SU-DHL-6 (cell line): ENCODE measurements at regions not wholly inside any gene's neighbourhood (a gene's known extent, or its start where the extent isn't known, plus 50 kb on each side); places are given as distances from the start of the nearest gene placed in this dataset.

ENCODE experiments used
- H2AFZ ChIP-seq: fragments of 200-600 bp; sonication (generic); 2 replicates; pipeline ENCODE4 v1.6.1; 2014; ENCODE audit warnings: low read depth, mild to moderate bottlenecking, moderate library complexity, mixed read lengths, antibody characterized with exemption, low read length; ENCODE audit not compliant: severe bottlenecking
- H3F3A ChIP-seq: fragments of 200-600 bp; shearing (Covaris generic); 2 replicates; pipeline ENCODE4 v1.6.0; 2016; ENCODE audit warnings: antibody characterized with exemption, mild to moderate bottlenecking; ENCODE audit not compliant: insufficient read depth
- H3K27ac ChIP-seq: fragments of 200-600 bp; sonication (generic); 2 replicates; pipeline ENCODE4 v1.5.1; 2016; ENCODE audit warnings: low read depth, mild to moderate bottlenecking, low read length, moderate library complexity, mixed read lengths
- H3K27me3 ChIP-seq: fragments of 200-600 bp; sonication (generic), shearing (Covaris generic); 2 replicates; pipeline ENCODE4 v1.6.0; 2014; ENCODE audit warnings: mild to moderate bottlenecking, low read length
- H3K36me3 ChIP-seq: fragments of 200-600 bp; sonication (generic); 2 replicates; pipeline ENCODE4 v1.6.1; 2014; ENCODE audit warnings: mild to moderate bottlenecking, low read length, mixed read lengths
- H3K4me2 ChIP-seq: fragments of 300-600, 200-600 bp; shearing (Covaris generic), sonication (generic); 2 replicates; pipeline ENCODE4 v1.6.0; 2014; ENCODE audit warnings: low read length, low read depth, mild to moderate bottlenecking; ENCODE audit not compliant: poor library complexity, severe bottlenecking
- H3K4me3 ChIP-seq: fragments of 200-600 bp; sonication (generic); 2 replicates; pipeline ENCODE4 v1.5.1; 2014; ENCODE audit warnings: antibody characterized with exemption, low read length, mild to moderate bottlenecking, mixed read lengths; ENCODE audit not compliant: insufficient read depth, poor library complexity, severe bottlenecking
- H3K79me2 ChIP-seq: fragments of 200-600 bp; sonication (generic); 2 replicates; pipeline ENCODE4 v1.6.1; 2014; ENCODE audit warnings: mild to moderate bottlenecking, low read length, moderate library complexity; ENCODE audit not compliant: insufficient read depth
- H3K9ac ChIP-seq: fragments of 200-600 bp; sonication (generic); 2 replicates; pipeline ENCODE4 v1.7.0; 2014; ENCODE audit warnings: mild to moderate bottlenecking, low read length
- H3K9me2 ChIP-seq: fragments of 200-600 bp; sonication (generic); replicated peaks from 2 replicates; pipeline ENCODE4 v1.6.1; 2014; ENCODE audit warnings: low read length; ENCODE audit not compliant: insufficient read depth
- H3K9me3 ChIP-seq: fragments of 200-600 bp; sonication (generic); 2 replicates; pipeline ENCODE4 v1.6.1; 2014; ENCODE audit warnings: low read length, mixed read lengths; ENCODE audit not compliant: insufficient read depth
- H4K20me1 ChIP-seq: fragments of 200-600 bp; sonication (generic); 2 replicates; pipeline ENCODE4 v1.6.1; 2014; ENCODE audit warnings: low read depth, mild to moderate bottlenecking, antibody characterized with exemption, low read length, moderate library complexity, mixed read lengths
- CTCF ChIP-seq: fragments of 200-600 bp; sonication (generic); IDR thresholded peaks from one replicate; pipeline ENCODE4 v1.5.1; 2017; ENCODE audit warnings: antibody characterized with exemption, mild to moderate bottlenecking, low read length, moderate library complexity; ENCODE audit not compliant: insufficient read depth, poor library complexity, severe bottlenecking
- EZH2phosphoT487 ChIP-seq: fragments of 200-600 bp; sonication (generic), shearing (Covaris generic); conservative IDR thresholded peaks from 2 replicates; pipeline ENCODE4 v1.6.1; 2018; ENCODE audit warnings: mild to moderate bottlenecking, antibody characterized with exemption, low read length, moderate library complexity, mixed read lengths

DNA sequence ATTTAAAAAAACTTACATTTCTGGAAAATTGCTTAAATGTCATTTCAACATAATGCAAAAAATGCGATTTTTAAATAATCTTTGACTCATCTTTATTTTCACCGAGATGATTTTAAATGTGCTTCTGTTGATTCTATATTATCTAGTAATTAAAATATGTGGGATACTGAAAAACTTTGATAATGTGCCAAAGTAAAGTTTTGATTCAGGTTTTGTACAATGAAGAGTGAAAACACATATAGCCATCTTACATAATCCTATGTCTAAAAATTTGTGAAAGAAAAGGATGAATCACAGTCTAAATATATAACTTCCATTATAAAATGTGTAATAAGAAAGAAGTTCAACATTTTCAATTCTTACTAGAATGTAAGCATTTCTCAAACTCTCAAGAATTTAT is 204.3 kb upstream of the ZC3H15 start:
- Histone ChIP-seq H3K27me3 (no peaks in the 10 kb centered on the region), H3K9ac (no peak overlapping the region), H3K79me2 (no peaks in the 10 kb centered on the region), H2AFZ (no peak overlapping the region), H3K4me3 (no peak overlapping the region), H3K27ac (no peak overlapping the region), H3F3A (no peaks in the 10 kb centered on the region), H3K9me3 (no peaks in the 10 kb centered on the region), H4K20me1 (no peaks in the 10 kb centered on the region), H3K4me2 (no peak overlapping the region), H3K9me2 (no peaks in the 10 kb centered on the region), H3K36me3 (no peaks in the 10 kb centered on the region)
- no peak for TF ChIP-seq EZH2phosphoT487
- no peak for TF ChIP-seq CTCF

DNA sequence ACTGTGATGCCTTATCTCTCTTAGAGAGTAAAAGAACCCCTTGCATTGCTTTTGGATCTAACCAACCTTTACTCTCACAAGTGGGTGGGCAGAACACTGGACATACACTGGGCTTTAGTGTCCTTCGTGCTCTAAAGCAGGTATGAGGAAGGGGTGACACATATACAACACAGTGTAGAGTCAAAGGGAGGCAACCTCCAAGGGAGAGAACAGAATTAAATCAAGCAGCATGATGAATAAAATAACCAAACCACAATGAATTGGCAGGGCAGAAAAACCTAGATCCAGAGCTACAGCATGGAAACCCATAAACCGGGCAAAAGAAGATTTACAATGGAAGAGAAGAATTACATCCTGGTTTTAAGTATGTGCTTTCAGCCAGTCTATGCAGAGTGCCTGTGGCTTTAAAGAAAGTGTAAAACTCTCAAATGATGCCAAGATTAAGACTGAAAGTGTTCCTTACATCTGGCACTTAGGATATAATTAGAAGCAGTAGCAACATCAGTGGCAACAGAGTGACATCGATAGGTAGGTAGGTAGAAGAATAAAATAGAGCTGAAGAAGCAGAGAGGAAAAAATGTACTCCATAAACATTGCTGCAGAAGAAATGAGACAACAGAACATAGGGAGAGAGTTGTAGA is 191.7 kb upstream of the ZC3H15 start:
- Histone ChIP-seq H4K20me1 (no peaks in the 10 kb centered on the region), H3K27me3 (no peaks in the 10 kb centered on the region), H3K4me3 (no peak overlapping the region), H3K27ac (no peak overlapping the region), H3K9me2 (no peaks in the 10 kb centered on the region), H2AFZ (no peak overlapping the region), H3K9me3 (no peaks in the 10 kb centered on the region), H3K79me2 (no peaks in the 10 kb centered on the region), H3K9ac (no peak overlapping the region), H3K36me3 (0 out of 2 replicates have a peak, but pooled peaks cover 4% of the 10 kb centered on the region), H3F3A (no peaks in the 10 kb centered on the region), H3K4me2 (no peak overlapping the region)
- no peak for TF ChIP-seq CTCF
- no peak for TF ChIP-seq EZH2phosphoT487

- H3K9me3 ChIP-seq: no peaks in the 10 kb centered on the region
- H3K9ac ChIP-seq: no peak overlapping the region
- TF ChIP-seq EZH2phosphoT487 (no peak), CTCF (no peak)
- H3K36me3 ChIP-seq: no peaks in the 10 kb centered on the region
- H2AFZ ChIP-seq: no peak overlapping the region
- H3K9me2 ChIP-seq: no peaks in the 10 kb centered on the region
- H3K4me3 ChIP-seq: no peak overlapping the region
- H3K79me2 ChIP-seq: no peaks in the 10 kb centered on the region
- H3F3A ChIP-seq: no peaks in the 10 kb centered on the region
- no peaks in the 10 kb centered on the region for H4K20me1 ChIP-seq
- H3K27ac ChIP-seq: no peak overlapping the region
- H3K4me2 ChIP-seq: no peak overlapping the region
- no peaks in the 10 kb centered on the region for H3K27me3 ChIP-seq
These were observed 186.4 kb upstream of the ZC3H15 start for GRCh38 chr2:186299610-186300009.
